IPS-18a (cell line): ENCODE measurements at regions not wholly inside any gene's neighbourhood (a gene's known extent, or its start where the extent isn't known, plus 50 kb on each side); places are given as distances from the start of the nearest gene placed in this dataset.

Source experiments
- H3K27ac ChIP-seq: one replicate; pipeline ENCODE4 v1.5.1; 2013; ENCODE audit warnings: low read length
- H3K27me3 ChIP-seq: one replicate; pipeline ENCODE4 v1.6.1; 2013; ENCODE audit warnings: mild to moderate bottlenecking, low read length; ENCODE audit not compliant: control insufficient read depth, insufficient read depth
- H3K36me3 ChIP-seq: one replicate; pipeline ENCODE4 v1.6.1; 2013; ENCODE audit warnings: low read depth, low read length; ENCODE audit not compliant: control insufficient read depth
- H3K4me1 ChIP-seq: one replicate; pipeline ENCODE4 v1.6.1; 2013; ENCODE audit warnings: low read depth, low read length; ENCODE audit not compliant: control insufficient read depth
- H3K4me3 ChIP-seq: one replicate; pipeline ENCODE4 v1.5.1; 2013; ENCODE audit warnings: low read length
- H3K9ac ChIP-seq: one replicate; pipeline ENCODE4 v1.6.1; 2013; ENCODE audit warnings: mild to moderate bottlenecking, low read length, moderate library complexity
- H3K9me3 ChIP-seq: one replicate; pipeline ENCODE4 v1.6.1; 2013; ENCODE audit warnings: low read depth, low read length; ENCODE audit not compliant: control insufficient read depth

- Histone ChIP-seq H3K27me3 (no peaks in the 10 kb centered on the region), H3K27ac (no peak overlapping the region), H3K4me1 (no peaks in the 10 kb centered on the region), H3K9me3 (no peaks in the 10 kb centered on the region), H3K36me3 (no peaks in the 10 kb centered on the region), H3K4me3 (no peak overlapping the region), H3K9ac (no peak overlapping the region)
Measured at GRCh38 chr3:5270666-5271371, 83.3 kb downstream of the EDEM1 start.

GRCh38 chr3:5271372-5271683 is 83.8 kb downstream of the EDEM1 start:
- Histone ChIP-seq H3K9ac (no peak overlapping the region), H3K36me3 (no peaks in the 10 kb centered on the region), H3K4me1 (no peaks in the 10 kb centered on the region), H3K4me3 (no peak overlapping the region), H3K27ac (no peak overlapping the region), H3K27me3 (no peaks in the 10 kb centered on the region), H3K9me3 (no peaks in the 10 kb centered on the region)

GRCh38 chr3:5272387-5272786 is 84.9 kb downstream of the EDEM1 start:
- Histone ChIP-seq H3K4me1 (no peaks in the 10 kb centered on the region), H3K27me3 (no peaks in the 10 kb centered on the region)

GRCh38 chr3:5274091-5274490 is 86.6 kb downstream of the EDEM1 start:
- no peaks in the 10 kb centered on the region for H3K27me3 ChIP-seq
- H3K9ac ChIP-seq, result no peak overlapping the region
- no peak overlapping the region for H3K4me3 ChIP-seq

More at GRCh38 chr3:5272387-5272786, 84.9 kb downstream of the EDEM1 start:
- Histone ChIP-seq H3K9me3 (no peaks in the 10 kb centered on the region), H3K4me3 (no peak overlapping the region), H3K9ac (no peak overlapping the region), H3K27ac (no peak overlapping the region), H3K36me3 (no peaks in the 10 kb centered on the region)

GRCh38 chr3:5275529-5275928 is 88.0 kb downstream of the EDEM1 start:
- H3K27ac ChIP-seq, result no peak overlapping the region
- H3K9ac ChIP-seq, result no peak overlapping the region
- no peaks in the 10 kb centered on the region for H3K4me1 ChIP-seq
- H3K27me3 ChIP-seq, result no peaks in the 10 kb centered on the region
- H3K4me3 ChIP-seq, result no peak overlapping the region
- no peaks in the 10 kb centered on the region for H3K36me3 ChIP-seq
- H3K9me3 ChIP-seq, result no peaks in the 10 kb centered on the region

More at GRCh38 chr3:5274091-5274490, 86.6 kb downstream of the EDEM1 start:
- no peaks in the 10 kb centered on the region for H3K36me3 ChIP-seq
- H3K4me1 ChIP-seq, result no peaks in the 10 kb centered on the region
- no peak overlapping the region for H3K27ac ChIP-seq
- H3K9me3 ChIP-seq, result no peaks in the 10 kb centered on the region

- Histone ChIP-seq H3K27me3 (no peaks in the 10 kb centered on the region), H3K36me3 (no peaks in the 10 kb centered on the region), H3K27ac (no peak overlapping the region), H3K9ac (no peak overlapping the region), H3K4me1 (no peaks in the 10 kb centered on the region), H3K9me3 (no peaks in the 10 kb centered on the region), H3K4me3 (no peak overlapping the region)
Measured at GRCh38 chr3:5276934-5277333, 89.4 kb downstream of the EDEM1 start.

GRCh38 chr3:5277612-5278236 is 90.2 kb downstream of the EDEM1 start:
- Histone ChIP-seq H3K4me3 (no peak overlapping the region), H3K27ac (no peak overlapping the region), H3K27me3 (no peaks in the 10 kb centered on the region), H3K36me3 (no peaks in the 10 kb centered on the region), H3K4me1 (no peaks in the 10 kb centered on the region), H3K9ac (no peak overlapping the region), H3K9me3 (no peaks in the 10 kb centered on the region)

- Histone ChIP-seq H3K36me3 (no peaks in the 10 kb centered on the region), H3K27me3 (no peaks in the 10 kb centered on the region), H3K9ac (no peak overlapping the region), H3K4me3 (no peak overlapping the region), H3K4me1 (no peaks in the 10 kb centered on the region), H3K27ac (no peak overlapping the region), H3K9me3 (no peaks in the 10 kb centered on the region)
Measured at GRCh38 chr3:5278666-5279065, 91.2 kb downstream of the EDEM1 start.

- no peak overlapping the region for H3K27ac ChIP-seq
- H3K36me3 ChIP-seq, result no peaks in the 10 kb centered on the region
- H3K9ac ChIP-seq, result no peak overlapping the region
- H3K27me3 ChIP-seq, result no peaks in the 10 kb centered on the region
- no peaks in the 10 kb centered on the region for H3K4me1 ChIP-seq
- no peak overlapping the region for H3K4me3 ChIP-seq
- peaks cover 4% of the 10 kb centered on the region for H3K9me3 ChIP-seq
Measured at GRCh38 chr3:5282703-5283102, 95.2 kb downstream of the EDEM1 start.

- no peak overlapping the region for H3K4me3 ChIP-seq
- H3K9ac ChIP-seq, result no peak overlapping the region
- H3K27me3 ChIP-seq, result no peaks in the 10 kb centered on the region
- no peaks in the 10 kb centered on the region for H3K36me3 ChIP-seq
- H3K27ac ChIP-seq, result no peak overlapping the region
- H3K4me1 ChIP-seq, result no peaks in the 10 kb centered on the region
- H3K9me3 ChIP-seq, result peaks cover 4% of the 10 kb centered on the region
Measured at GRCh38 chr3:5285439-5285838, 97.9 kb downstream of the EDEM1 start.

GRCh38 chr3:5290915-5291314 is 103.4 kb downstream of the EDEM1 start:
- no peak overlapping the region for H3K27ac ChIP-seq
- no peaks in the 10 kb centered on the region for H3K9me3 ChIP-seq
- no peaks in the 10 kb centered on the region for H3K27me3 ChIP-seq
- no peaks in the 10 kb centered on the region for H3K4me1 ChIP-seq
- H3K4me3 ChIP-seq, result no peak overlapping the region
- H3K9ac ChIP-seq, result no peak overlapping the region
- H3K36me3 ChIP-seq, result no peaks in the 10 kb centered on the region

- Histone ChIP-seq H3K4me1 (no peaks in the 10 kb centered on the region), H3K36me3 (no peaks in the 10 kb centered on the region), H3K4me3 (no peak overlapping the region), H3K9me3 (no peaks in the 10 kb centered on the region), H3K9ac (no peak overlapping the region), H3K27ac (no peak overlapping the region), H3K27me3 (no peaks in the 10 kb centered on the region)
Measured at GRCh38 chr3:5292512-5292911, 105.0 kb downstream of the EDEM1 start.
